Aorta (tissue), 5 donors: ENCODE measurements at regions not wholly inside any gene's neighbourhood (a gene's known extent, or its start where the extent isn't known, plus 50 kb on each side); places are given as distances from the start of the nearest gene placed in this dataset.

Source experiments
- ATAC-seq: fragments of 200-7000 bp; cut with Tn5 transposase; one replicate; pipeline ENCODE4 v1.9.1; 2022; ENCODE audit warnings: moderate library complexity; ENCODE audit not compliant: low FRiP score
- DNase-seq, 2 donors: peaks; one replicate each; pipeline ENCODE4 v3.0.0-alpha.2; 2020
- H3K27ac ChIP-seq, 2 donors: one replicate each; pipeline ENCODE4 v1.5.1; 2013; ENCODE audit warnings: low read length in 2 of 2, mild to moderate bottlenecking in 2 of 2, moderate library complexity in 2 of 2, control low read depth in 1 of 2, inconsistent platforms in 1 of 2, low read depth in 1 of 2
- H3K27me3 ChIP-seq, 2 donors: one replicate each; pipeline ENCODE4 v1.6.1; 2013; ENCODE audit warnings: control low read depth in 1 of 2, low read length in 1 of 2, mild to moderate bottlenecking in 1 of 2, moderate library complexity in 1 of 2; ENCODE audit not compliant: insufficient read depth in 2 of 2, control insufficient read depth in 1 of 2
- H3K36me3 ChIP-seq, 2 donors: one replicate each; pipeline ENCODE4 v1.6.1; 2013; ENCODE audit warnings: control low read depth in 1 of 2, low read length in 1 of 2, mild to moderate bottlenecking in 1 of 2; ENCODE audit not compliant: insufficient read depth in 2 of 2, control insufficient read depth in 1 of 2
- H3K4me1 ChIP-seq, 2 donors: one replicate each; pipeline ENCODE4 v1.6.1; 2013; ENCODE audit warnings: low read length in 2 of 2, control low read depth in 1 of 2, mild to moderate bottlenecking in 1 of 2, moderate library complexity in 1 of 2; ENCODE audit not compliant: insufficient read depth in 2 of 2, control insufficient read depth in 1 of 2
- H3K4me3 ChIP-seq, 2 donors: one replicate each; pipeline ENCODE4 v1.5.1; 2013; ENCODE audit warnings: low read length in 2 of 2, control low read depth in 1 of 2, mild to moderate bottlenecking in 1 of 2
- H3K9me3 ChIP-seq: one replicate; pipeline ENCODE4 v1.6.1; 2013; ENCODE audit warnings: mild to moderate bottlenecking, low read length; ENCODE audit not compliant: control insufficient read depth
- WGBS, 2 donors: extraction: QIAGEN DNeasy Blood & Tissue Kit; methylation state at CpG; one replicate each; pipeline ENCODE4 v1.1.7; 2013; 5-methylcytosine and 5-hydroxymethylcytosine counted together
- intact Hi-C, 2 donors: fragments of 100-400 bp; cut with DNase I; formaldehyde crosslinking; loops; one replicate each; pipeline versions ENCODE4 v1.14.2 to v1.15.0; 2022
- donor health status: healthy with polysubstance abuse.
- donor health status: Bipolar disorder and iron deficiency.
- donor health status: DM: no; HTN: no; CAD: no.
- donor health status: DM: no; HTN: no; CAD: no.
- donor health status: DM: yes; HTN: yes; CAD: no.

DNA sequence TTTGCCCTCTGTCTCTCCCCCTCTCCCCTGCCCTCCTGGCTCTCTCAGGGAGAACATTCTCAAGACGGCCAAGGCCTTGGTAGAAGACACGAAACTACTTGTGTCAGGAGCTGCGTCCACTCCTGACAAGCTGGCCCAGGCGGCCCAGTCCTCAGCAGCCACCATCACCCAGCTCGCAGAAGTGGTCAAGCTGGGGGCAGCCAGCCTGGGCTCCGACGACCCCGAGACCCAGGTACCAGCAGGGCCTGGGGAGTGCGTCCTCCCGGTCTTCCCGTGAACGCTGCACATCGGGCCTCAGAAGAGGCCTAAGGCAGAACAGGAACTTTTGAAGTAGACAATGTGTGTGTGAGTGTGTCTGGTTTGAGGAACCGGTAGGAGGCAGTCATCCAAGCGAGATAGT is 245.4 kb upstream of the TPM1 start:
- no peak for DNase-seq
- ATAC-seq = no peak
- no peaks in the 10 kb centered on the region for H3K27me3 ChIP-seq
- no peak overlapping the region for H3K4me3 ChIP-seq
- WGBS, 2 donors = 89 to 92% methylated on average over 15 of the region's 15 CpGs
- no peaks in the 10 kb centered on the region for H3K9me3 ChIP-seq
- H3K27ac ChIP-seq = no peak overlapping the region
- intact Hi-C loops = no loop called here
- peaks cover 2% of the 10 kb centered on the region in 2 donors for H3K36me3 ChIP-seq
- no peaks in the 10 kb centered on the region for H3K4me1 ChIP-seq

DNA sequence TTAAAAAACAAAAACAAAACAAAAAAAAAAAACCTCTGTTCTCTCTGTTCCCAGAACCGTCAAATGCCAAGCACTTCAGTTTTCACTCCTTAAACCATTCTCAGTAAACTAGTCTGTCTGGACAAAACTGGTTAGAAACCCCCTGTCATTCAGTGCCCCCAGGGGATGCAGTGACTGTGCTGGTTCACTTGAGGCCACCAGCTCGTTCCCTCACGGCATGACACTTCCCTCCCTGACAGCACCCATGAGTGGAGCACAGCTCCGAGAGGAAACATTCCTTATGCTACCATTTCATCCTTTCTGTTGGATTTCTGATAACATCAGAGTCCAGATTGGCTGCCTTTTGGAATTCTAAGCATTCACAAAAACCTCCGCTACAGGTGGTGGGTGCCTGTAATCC is 244.0 kb upstream of the TPM1 start:
- Histone ChIP-seq H3K36me3 (peaks cover 2% of the 10 kb centered on the region in 2 donors), H3K27me3 (no peaks in the 10 kb centered on the region), H3K4me1 (no peaks in the 10 kb centered on the region), H3K27ac (no peak overlapping the region), H3K4me3 (no peak overlapping the region), H3K9me3 (no peaks in the 10 kb centered on the region)
- DNase-seq (no peak), ATAC-seq (no peak)
- intact Hi-C loops = no loop called here
- WGBS, 2 donors = 64 to 66% methylated on average over 5 of the region's 5 CpGs

DNA sequence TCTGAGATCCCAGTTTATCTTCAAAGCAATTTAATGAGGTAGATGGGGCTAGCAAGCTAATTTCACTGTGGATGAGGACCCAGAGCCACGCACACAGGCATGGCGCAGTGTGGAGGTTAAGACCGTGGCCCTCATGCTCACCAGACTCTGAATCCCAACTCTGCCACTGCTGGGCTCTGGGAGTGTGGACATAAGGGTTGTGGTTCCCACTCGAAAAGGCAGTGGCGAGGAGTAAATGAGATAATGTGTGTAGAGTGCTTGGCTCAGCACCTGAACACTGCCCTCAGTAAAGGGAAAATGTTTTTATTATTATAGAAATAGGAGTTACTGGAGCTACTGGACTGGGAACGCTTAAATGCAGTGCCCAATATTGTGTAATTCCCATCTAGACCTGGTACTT is 243.5 kb upstream of the TPM1 start:
- no peaks in the 10 kb centered on the region for H3K4me1 ChIP-seq
- WGBS, 2 donors = 89 to 91% methylated on average over 6 of the region's 6 CpGs
- peaks cover 2% of the 10 kb centered on the region in 2 donors for H3K36me3 ChIP-seq
- no peak overlapping the region for H3K4me3 ChIP-seq
- intact Hi-C loops = no loop called here
- H3K27me3 ChIP-seq = no peaks in the 10 kb centered on the region
- no peaks in the 10 kb centered on the region for H3K9me3 ChIP-seq
- no peak for ATAC-seq
- H3K27ac ChIP-seq = no peak overlapping the region
- DNase-seq = no peak

DNA sequence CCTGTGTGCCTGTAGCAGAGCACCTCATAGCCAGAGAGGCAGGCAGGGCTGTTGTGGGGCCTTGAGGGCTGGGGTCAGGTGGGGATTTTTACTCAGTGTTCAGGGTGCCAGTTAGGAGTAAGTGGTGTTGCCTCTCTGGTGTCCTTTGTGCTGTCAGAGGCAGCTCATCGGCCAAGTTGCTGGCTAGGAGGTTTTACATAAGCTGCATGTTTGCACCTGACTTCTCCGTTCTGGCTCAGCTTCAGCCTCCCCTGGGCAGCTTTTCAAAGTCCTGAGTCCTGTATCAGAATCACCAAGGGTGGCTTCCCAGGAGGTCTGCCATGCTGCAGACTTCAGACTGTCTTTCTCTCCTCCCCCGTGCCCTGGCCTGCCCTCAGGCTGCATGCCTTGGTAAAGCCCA is 242.6 kb upstream of the TPM1 start:
- no peak for ATAC-seq
- Histone ChIP-seq H3K27me3 (no peaks in the 10 kb centered on the region), H3K4me3 (no peak overlapping the region), H3K27ac (no peak overlapping the region), H3K36me3 (peaks cover 2% of the 10 kb centered on the region in 2 donors), H3K4me1 (no peaks in the 10 kb centered on the region), H3K9me3 (no peaks in the 10 kb centered on the region)
- DNase-seq = no peak
- intact Hi-C loops = no loop called here
- WGBS, 2 donors = 77 to 86% methylated on average over 3 of the region's 3 CpGs

DNA sequence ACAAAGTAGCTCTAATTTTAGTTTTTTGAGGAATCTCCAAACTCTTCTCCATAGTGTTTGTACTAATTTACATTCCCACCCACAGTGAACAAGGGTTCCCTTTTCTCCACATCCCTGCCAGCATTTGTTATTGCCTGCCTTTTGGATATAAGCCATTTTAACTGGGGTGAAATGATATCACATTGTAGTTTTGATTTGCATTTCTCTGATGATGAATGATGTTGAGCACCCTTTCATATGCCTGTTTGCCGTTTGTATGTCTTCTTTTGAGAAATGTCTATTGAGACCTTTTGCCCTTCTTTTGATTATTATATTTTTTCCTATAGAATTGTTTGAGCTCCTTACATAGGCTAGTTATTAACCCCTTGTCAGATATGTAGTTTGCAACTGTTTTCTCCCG is 239.9 kb upstream of the TPM1 start:
- ATAC-seq = no peak
- Histone ChIP-seq H3K36me3 (peaks cover 0 to 3% of the 10 kb centered on the region in 2 donors), H3K9me3 (no peaks in the 10 kb centered on the region), H3K27ac (no peak overlapping the region), H3K27me3 (no peaks in the 10 kb centered on the region), H3K4me1 (no peaks in the 10 kb centered on the region), H3K4me3 (no peak overlapping the region)
- intact Hi-C loops = no loop called here
- WGBS, 2 donors = 77 to 84% methylated on average over 2 of the region's 2 CpGs
- no peak for DNase-seq

DNA sequence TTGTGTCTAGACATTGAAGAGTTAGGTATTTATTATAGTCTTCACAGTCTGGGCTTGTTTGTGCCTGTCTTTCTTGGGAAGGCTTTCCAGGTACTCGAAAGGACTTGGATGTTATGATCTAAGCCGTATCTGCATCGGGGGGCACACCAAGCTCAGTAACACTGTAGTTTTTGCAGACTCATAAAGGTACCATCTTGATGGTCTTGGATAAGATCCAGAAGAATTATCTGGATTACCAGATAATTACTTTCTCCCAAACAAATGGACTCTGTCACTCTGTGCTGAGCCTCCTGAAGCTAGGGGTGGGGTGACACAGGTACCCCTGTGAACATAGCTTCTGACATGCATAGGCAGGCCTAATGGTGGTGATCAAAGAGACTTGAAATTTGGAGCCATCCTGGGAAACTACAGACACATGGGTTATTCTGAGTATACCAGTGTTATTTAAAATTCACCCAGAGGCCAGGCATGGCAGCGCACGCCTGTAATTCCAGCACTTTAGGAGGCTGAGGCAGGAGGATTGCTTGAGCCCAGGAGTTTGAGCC is 238.6 kb upstream of the TPM1 start:
- intact Hi-C loops = no loop called here
- Histone ChIP-seq H3K27ac (no peak overlapping the region), H3K9me3 (no peaks in the 10 kb centered on the region), H3K4me3 (no peak overlapping the region), H3K36me3 (peaks cover 0 to 3% of the 10 kb centered on the region in 2 donors), H3K4me1 (no peaks in the 10 kb centered on the region), H3K27me3 (no peaks in the 10 kb centered on the region)
- no peak for DNase-seq
- no peak for ATAC-seq
- 95 to 96% methylated on average over 5 of the region's 5 CpGs for WGBS, 2 donors

DNA sequence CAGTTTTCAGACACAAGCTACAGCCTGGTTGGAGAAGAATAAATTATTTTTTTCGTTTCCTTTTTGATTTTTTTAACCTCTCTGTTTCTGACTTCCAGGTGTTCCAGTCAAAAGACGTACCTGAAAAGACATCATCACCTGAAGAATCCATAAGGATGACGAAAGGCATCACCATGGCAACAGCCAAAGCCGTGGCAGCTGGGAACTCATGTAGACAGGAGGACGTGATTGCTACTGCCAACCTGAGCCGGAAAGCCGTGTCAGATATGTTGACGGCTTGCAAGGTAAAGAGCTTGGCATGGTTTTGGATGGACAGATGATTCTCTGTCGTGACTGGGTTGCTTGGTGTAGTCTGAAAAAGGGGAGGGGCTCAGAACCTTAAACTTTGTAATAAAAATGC is 237.0 kb upstream of the TPM1 start:
- ATAC-seq (no peak), DNase-seq (no peak)
- Histone ChIP-seq H3K36me3 (peaks cover 0 to 3% of the 10 kb centered on the region in 2 donors), H3K4me1 (no peaks in the 10 kb centered on the region), H3K27ac (no peak overlapping the region), H3K4me3 (no peak overlapping the region), H3K27me3 (no peaks in the 10 kb centered on the region), H3K9me3 (no peaks in the 10 kb centered on the region)
- intact Hi-C loops = no loop called here
- 85 to 86% methylated on average over 9 of the region's 9 CpGs for WGBS, 2 donors

DNA sequence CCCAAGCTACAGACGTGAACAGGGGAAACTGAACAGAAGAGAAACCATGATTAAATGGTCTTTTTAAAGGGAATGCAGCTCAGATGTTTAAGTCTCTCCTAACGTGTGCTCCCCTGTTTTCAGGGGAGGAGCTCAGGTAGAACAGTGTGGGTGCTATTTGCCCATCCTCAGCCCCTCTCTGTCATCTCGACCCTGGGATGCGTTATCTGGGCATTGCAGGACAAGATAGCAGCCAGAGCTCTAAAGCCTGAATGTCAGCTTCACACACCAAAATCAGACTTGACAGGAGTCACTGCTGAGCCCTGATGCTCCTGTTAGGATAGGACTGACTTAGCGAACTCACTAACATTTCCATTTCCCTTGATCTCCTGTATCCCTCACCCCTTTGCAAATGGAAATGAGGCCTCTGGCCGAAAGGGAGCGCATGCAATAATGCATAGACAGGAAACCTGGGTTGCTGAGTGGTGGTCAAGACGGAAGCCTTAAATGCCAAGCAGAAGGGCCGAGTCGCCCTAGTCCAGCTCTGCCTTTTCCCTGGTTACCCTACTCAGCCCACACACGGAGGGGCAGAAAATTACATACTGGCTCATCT is 234.9 kb upstream of the TPM1 start:
- H3K4me3 ChIP-seq = no peak overlapping the region
- no peaks in the 10 kb centered on the region for H3K9me3 ChIP-seq
- no peaks in the 10 kb centered on the region for H3K27me3 ChIP-seq
- intact Hi-C loops = no loop called here
- no peak overlapping the region for H3K27ac ChIP-seq
- no peaks in the 10 kb centered on the region for H3K4me1 ChIP-seq
- peaks cover 0 to 3% of the 10 kb centered on the region in 2 donors for H3K36me3 ChIP-seq
- ATAC-seq (no peak), DNase-seq (no peak)
- 82 to 84% methylated on average over 11 of the region's 11 CpGs for WGBS, 2 donors

DNA sequence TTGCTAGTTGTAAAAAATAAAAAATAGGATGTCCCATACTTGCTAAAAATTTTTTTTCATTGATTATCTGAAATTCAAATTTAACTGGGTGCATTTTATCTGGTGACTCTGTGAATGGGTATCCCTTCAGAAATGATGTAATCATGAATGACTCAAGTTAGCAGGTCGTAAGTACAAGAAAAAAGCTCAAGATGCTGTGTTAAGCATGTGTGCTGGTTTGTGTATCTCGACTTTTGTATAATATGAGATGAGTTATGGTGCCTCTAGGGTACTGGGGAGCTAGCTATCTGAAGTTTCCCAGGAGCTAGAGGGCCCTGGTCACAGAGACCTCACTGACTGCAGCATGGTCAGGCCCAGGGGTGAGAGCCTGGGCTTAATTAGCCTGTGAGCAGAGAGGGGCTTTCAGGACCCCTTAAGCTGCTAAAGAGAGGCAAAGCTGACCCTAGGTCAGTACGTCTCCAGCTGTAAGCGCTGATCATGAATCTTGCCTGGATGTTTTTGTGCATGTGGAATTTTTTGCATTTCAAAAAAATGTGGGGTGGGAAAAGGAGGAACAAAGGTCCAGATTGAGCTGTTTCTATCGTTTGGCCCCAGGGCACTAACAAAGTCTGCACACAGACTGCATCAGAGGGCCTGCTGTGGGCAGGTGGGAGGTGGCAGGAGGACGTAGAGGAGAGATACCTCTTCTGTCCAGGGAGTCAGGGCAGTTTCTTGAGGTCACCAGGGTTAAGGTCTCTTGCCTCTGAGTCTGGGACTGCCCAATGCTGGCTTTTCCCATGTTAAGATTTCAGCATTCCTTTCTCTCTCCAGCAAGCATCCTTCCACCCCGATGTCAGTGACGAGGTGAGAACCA is 233.2 kb upstream of the TPM1 start:
- H3K36me3 ChIP-seq = peaks cover 0 to 3% of the 10 kb centered on the region in 2 donors
- no peaks in the 10 kb centered on the region for H3K9me3 ChIP-seq
- H3K27me3 ChIP-seq = no peaks in the 10 kb centered on the region
- ATAC-seq (no peak), DNase-seq (no peak)
- intact Hi-C loops = no loop called here
- H3K4me1 ChIP-seq = no peaks in the 10 kb centered on the region
- H3K4me3 ChIP-seq = no peak overlapping the region
- no peak overlapping the region for H3K27ac ChIP-seq
- 59% methylated on average over 8 of the region's 8 CpGs for WGBS, 2 donors
